Thyroid gland (tissue), 4 donors: ENCODE measurements at regions not wholly inside any gene's neighbourhood (a gene's known extent, or its start where the extent isn't known, plus 50 kb on each side); places are given as distances from the start of the nearest gene placed in this dataset.

Source experiments
- DNase-seq, 2 donors: peaks; one replicate each; pipeline ENCODE4 v3.0.0-alpha.2; 2019
- H3K27ac ChIP-seq, 3 donors: fragments of 200-600 bp; sonication (generic); 1 replicate in 2 of 3; 2 replicates in 1 of 3; pipeline ENCODE4 v1.5.1; 2016 to 2019; ENCODE audit warnings: mild to moderate bottlenecking in 1 of 3, moderate library complexity in 1 of 3
- H3K27me3 ChIP-seq: fragments of 200-600 bp; sonication (generic); one replicate; pipeline ENCODE4 v1.5.1; 2019
- H3K36me3 ChIP-seq, 2 donors: fragments of 200-600 bp; sonication (generic); one replicate each; pipeline ENCODE4 v1.5.1; 2016 to 2019
- H3K4me1 ChIP-seq, 2 donors: fragments of 200-600 bp; sonication (generic); one replicate each; pipeline ENCODE4 v1.5.1; 2017 to 2019
- H3K4me3 ChIP-seq, 3 donors: fragments of 200-600 bp; sonication (generic); replicated peaks in 1 of 3; 1 replicate in 2 of 3; 2 replicates in 1 of 3; pipeline ENCODE4 v1.5.1; 2016; ENCODE audit warnings: mild to moderate bottlenecking in 1 of 3
- H3K9me3 ChIP-seq: fragments of 200-600 bp; sonication (generic); one replicate; pipeline ENCODE4 v1.5.1; 2017
- POLR2A ChIP-seq, 2 donors: fragments of 450-650 bp; IDR thresholded peaks; one replicate each; pipeline ENCODE4 v1.6.1; 2017; ENCODE audit warnings: antibody characterized with exemption in 2 of 2, mild to moderate bottlenecking in 2 of 2, moderate library complexity in 1 of 2
- WGBS, 2 donors: methylation state at CpG; one replicate each; pipeline ENCODE4 v1.1.5; 2017; 5-methylcytosine and 5-hydroxymethylcytosine counted together
- intact Hi-C: fragments of 100-400 bp; cut with DNase I; formaldehyde crosslinking; loops from one replicate; pipeline ENCODE4 v1.15.1; 2023
- TF ChIP-seq, protein P1 (sequence below), 6 experiments: fragments of 200-600 bp in 3 of 6; fragments of 450-650 bp in 3 of 6; sonication (generic) in 3 of 6; IDR thresholded peaks; one replicate each; pipeline ENCODE4 v1.5.1; 2016 to 2019; ENCODE audit warnings: antibody characterized with exemption in 6 of 6, mild to moderate bottlenecking in 2 of 6, inconsistent platforms in 1 of 6, moderate library complexity in 1 of 6

DNA sequence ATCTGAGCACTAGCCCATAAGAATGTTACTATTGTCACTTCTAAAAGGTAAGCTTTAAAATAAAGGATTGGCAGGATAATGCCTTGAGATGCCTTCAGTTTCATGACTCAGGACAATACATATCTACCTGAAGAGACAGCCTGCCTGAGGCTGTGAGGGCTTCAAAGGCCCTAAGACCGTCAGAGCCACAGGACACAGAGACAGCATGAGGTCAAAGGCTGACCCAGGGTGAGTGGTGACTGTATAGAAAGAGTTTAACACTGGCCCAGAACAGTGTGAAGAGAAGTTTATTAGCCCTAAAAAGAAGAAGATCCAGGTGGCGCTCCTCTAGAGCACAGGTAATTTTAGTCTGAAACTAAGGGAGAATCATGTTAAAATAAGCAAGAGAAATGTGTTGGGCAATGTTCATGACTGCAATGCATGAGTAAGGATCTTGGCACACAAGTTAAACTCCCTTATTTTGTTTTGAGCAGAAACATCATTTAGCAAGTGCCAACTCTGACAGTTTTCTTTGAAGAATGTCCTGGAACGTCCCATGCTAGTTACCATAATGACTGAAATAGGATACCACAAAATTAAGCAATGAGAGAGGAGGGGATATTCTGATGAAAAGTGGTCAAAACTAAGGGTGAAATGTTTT, 78.1 kb upstream of the FAM110C start:
- Histone ChIP-seq H3K27me3 (no peaks in the 10 kb centered on the region), H3K4me1 (peaks cover 0 to 4% of the 10 kb centered on the region in 2 donors), H3K4me3 (no peak overlapping the region), H3K36me3 (no peaks in the 10 kb centered on the region), H3K27ac (no peak overlapping the region), H3K9me3 (no peaks in the 10 kb centered on the region)
- intact Hi-C loops: no loop called here
- TF ChIP-seq POLR2A (IDR thresholded peaks at IDR 0.05): no peak
- 54% methylated on average over 3 of the region's 3 CpGs for WGBS, 2 donors
- DNase-seq: no peak

DNA sequence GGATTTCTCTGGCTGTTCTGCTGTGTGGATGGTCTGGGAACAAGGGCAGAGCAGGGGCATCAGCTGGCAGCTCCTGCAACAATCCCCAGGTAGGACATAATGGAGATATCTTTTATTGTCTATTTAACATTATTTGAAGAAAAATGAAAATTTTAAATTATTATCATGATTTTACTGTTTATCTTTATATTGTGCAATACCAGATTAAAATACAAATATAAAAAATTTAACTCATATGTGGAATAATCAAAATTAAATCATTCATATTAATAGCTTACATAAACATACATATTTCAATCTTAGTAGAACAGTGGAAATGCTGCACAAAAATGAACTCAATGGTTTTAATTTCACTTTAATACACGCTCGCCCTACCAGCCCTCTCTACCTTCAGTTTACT, 70.6 kb upstream of the FAM110C start:
- no peak overlapping the region for H3K4me3 ChIP-seq
- DNase-seq: no peak
- H3K27ac ChIP-seq: no peak overlapping the region
- H3K27me3 ChIP-seq: no peaks in the 10 kb centered on the region
- no peaks in the 10 kb centered on the region for H3K36me3 ChIP-seq
- H3K9me3 ChIP-seq: no peaks in the 10 kb centered on the region
- H3K4me1 ChIP-seq: peaks cover 0 to 3% of the 10 kb centered on the region in 2 donors
- TF ChIP-seq, protein P1, sequence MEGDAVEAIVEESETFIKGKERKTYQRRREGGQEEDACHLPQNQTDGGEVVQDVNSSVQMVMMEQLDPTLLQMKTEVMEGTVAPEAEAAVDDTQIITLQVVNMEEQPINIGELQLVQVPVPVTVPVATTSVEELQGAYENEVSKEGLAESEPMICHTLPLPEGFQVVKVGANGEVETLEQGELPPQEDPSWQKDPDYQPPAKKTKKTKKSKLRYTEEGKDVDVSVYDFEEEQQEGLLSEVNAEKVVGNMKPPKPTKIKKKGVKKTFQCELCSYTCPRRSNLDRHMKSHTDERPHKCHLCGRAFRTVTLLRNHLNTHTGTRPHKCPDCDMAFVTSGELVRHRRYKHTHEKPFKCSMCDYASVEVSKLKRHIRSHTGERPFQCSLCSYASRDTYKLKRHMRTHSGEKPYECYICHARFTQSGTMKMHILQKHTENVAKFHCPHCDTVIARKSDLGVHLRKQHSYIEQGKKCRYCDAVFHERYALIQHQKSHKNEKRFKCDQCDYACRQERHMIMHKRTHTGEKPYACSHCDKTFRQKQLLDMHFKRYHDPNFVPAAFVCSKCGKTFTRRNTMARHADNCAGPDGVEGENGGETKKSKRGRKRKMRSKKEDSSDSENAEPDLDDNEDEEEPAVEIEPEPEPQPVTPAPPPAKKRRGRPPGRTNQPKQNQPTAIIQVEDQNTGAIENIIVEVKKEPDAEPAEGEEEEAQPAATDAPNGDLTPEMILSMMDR (IDR thresholded peaks at IDR 0.05): no peak
- no peak for TF ChIP-seq POLR2A (IDR thresholded peaks at IDR 0.05)
- 88 to 96% methylated on average over 2 of the region's 2 CpGs for WGBS, 2 donors
- intact Hi-C loops: no loop called here

DNA sequence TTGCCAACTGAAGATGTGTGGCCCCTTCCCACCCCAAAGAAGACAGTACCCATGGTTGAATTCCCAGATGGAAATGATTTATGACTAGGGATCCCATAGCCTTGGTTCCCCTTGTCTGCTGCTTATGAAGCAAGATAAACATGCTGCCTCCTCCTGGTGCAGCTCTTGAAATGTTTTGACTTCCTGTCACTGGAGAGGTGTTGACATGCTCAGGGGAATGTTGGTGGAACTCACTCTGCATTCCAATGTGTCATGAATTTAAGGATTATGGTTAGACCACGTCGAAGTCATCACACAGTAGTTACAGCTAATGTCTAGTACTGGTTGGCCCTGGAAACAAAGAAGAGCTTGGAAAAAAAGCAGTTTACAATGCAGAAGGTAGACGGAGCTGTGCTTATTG, 69.0 kb upstream of the FAM110C start:
- Histone ChIP-seq H3K4me3 (no peak overlapping the region), H3K36me3 (no peaks in the 10 kb centered on the region), H3K27ac (no peak overlapping the region), H3K9me3 (no peaks in the 10 kb centered on the region), H3K4me1 (peaks cover 0 to 3% of the 10 kb centered on the region in 2 donors), H3K27me3 (no peaks in the 10 kb centered on the region)
- DNase-seq: peak; percentile 10 to 23
- no peak for TF ChIP-seq POLR2A (IDR thresholded peaks at IDR 0.05)
- TF ChIP-seq, protein P1 (IDR thresholded peaks at IDR 0.05): peak in 1 of 6 experiments; percentile 15
- intact Hi-C loops: no loop called here
- WGBS, 2 donors: 23 to 31% methylated on average over 3 of the region's 3 CpGs

DNA sequence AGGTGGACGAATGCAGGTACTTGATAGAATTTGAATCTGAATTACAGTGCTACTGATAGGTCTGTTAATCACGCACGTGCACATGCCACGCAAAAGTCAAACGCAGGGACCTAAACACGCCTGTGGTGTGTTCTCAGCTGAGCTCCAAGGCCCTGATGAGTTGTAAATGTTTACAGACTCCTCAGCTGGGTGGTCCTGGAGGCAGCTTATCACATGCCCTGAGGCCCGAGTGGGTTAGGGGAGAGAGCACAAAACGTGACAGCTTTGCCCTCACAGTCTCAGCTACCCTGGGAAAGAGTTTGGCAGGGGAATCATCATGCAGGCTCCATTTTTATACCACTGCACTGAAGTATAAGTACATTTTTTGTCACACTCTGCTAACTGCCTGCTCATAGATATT, 68.3 kb upstream of the FAM110C start:
- no peak overlapping the region for H3K27ac ChIP-seq
- H3K27me3 ChIP-seq: no peaks in the 10 kb centered on the region
- no peak for DNase-seq
- intact Hi-C loops: no loop called here
- H3K4me1 ChIP-seq: peaks cover 0 to 3% of the 10 kb centered on the region in 2 donors
- WGBS, 2 donors: 70 to 72% methylated on average over 8 of the region's 8 CpGs
- no peaks in the 10 kb centered on the region for H3K9me3 ChIP-seq
- TF ChIP-seq POLR2A (IDR thresholded peaks at IDR 0.05): no peak
- TF ChIP-seq, protein P1 (IDR thresholded peaks at IDR 0.05): no peak
- no peaks in the 10 kb centered on the region for H3K36me3 ChIP-seq
- H3K4me3 ChIP-seq: no peak overlapping the region

DNA sequence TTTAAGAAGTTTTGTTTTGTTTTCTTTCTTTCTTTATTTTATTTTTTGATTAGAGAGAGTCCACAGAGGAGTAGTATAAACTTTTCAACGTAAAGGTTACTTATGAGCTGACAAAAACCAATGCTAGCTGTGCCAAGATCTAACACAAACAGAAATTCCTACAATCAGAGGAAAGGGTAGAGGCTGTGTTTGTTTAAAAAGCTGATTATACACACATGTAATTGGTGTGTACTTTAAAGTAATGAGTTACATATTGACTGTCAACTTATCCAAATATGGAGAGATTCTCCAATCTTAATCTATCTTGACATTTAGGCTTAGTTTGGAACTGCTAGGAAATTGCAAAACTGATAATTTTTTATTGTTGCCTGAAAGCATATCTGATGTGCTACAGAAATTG, 63.7 kb upstream of the FAM110C start:
- 16 to 30% methylated on average over 1 of the region's 1 CpG for WGBS, 2 donors
- no peak for DNase-seq

More for the DNA sequence above, 63.7 kb upstream of the FAM110C start:
- TF ChIP-seq POLR2A (IDR thresholded peaks at IDR 0.05): no peak
- TF ChIP-seq, protein P1 (IDR thresholded peaks at IDR 0.05): no peak
- no peaks in the 10 kb centered on the region for H3K36me3 ChIP-seq
- intact Hi-C loops: no loop called here
- no peaks in the 10 kb centered on the region for H3K27me3 ChIP-seq
- no peaks in the 10 kb centered on the region for H3K9me3 ChIP-seq
- no peak overlapping the region for H3K27ac ChIP-seq
- peaks cover 0 to under 1% of the 10 kb centered on the region in 2 donors for H3K4me1 ChIP-seq
- H3K4me3 ChIP-seq: no peak overlapping the region
